HuH-7.5 (cell line): ENCODE measurements at regions not wholly inside any gene's neighbourhood (a gene's known extent, or its start where the extent isn't known, plus 50 kb on each side); places are given as distances from the start of the nearest gene placed in this dataset.
A peak's percentile ranks its signal among the peaks of the same experiment; 100 is the strongest.

ENCODE experiments used
- DNase-seq: peaks from one replicate; pipeline ENCODE4 v3.0.0; 2011; ENCODE audit warnings: low spot score

- DNase-seq = peak; percentile 18
Observed at GRCh38 chr11:19398772-19399527, 158.2 kb upstream of the E2F8 start.

- DNase-seq = no peak
Observed at GRCh38 chr11:19398273-19398672, 157.5 kb upstream of the E2F8 start.

GRCh38 chr11:19395050-19395449 is 154.3 kb upstream of the E2F8 start:
- no peak for DNase-seq

- DNase-seq = no peak
Observed at GRCh38 chr11:19394525-19395016, 153.8 kb upstream of the E2F8 start.

GRCh38 chr11:19393941-19394340 is 153.2 kb upstream of the E2F8 start:
- no peak for DNase-seq

GRCh38 chr11:19392847-19393518 is 152.2 kb upstream of the E2F8 start:
- no peak for DNase-seq

- no peak for DNase-seq
Observed at GRCh38 chr11:19392321-19392720, 151.6 kb upstream of the E2F8 start.

- DNase-seq = no peak
Observed at GRCh38 chr11:19391652-19392051, 150.9 kb upstream of the E2F8 start.

- DNase-seq = no peak
Observed at GRCh38 chr11:19391026-19391425, 150.3 kb upstream of the E2F8 start.

GRCh38 chr11:19389787-19390303 is 149.1 kb upstream of the E2F8 start:
- no peak for DNase-seq

- no peak for DNase-seq
Observed at GRCh38 chr11:19382131-19382611, 141.4 kb upstream of the E2F8 start.

GRCh38 chr11:19380375-19380774 is 139.6 kb upstream of the E2F8 start:
- no peak for DNase-seq

GRCh38 chr11:19379465-19379864 is 138.7 kb upstream of the E2F8 start:
- no peak for DNase-seq

GRCh38 chr11:19378814-19379213 is 138.1 kb upstream of the E2F8 start:
- no peak for DNase-seq

- DNase-seq = no peak
Observed at GRCh38 chr11:19377881-19378280, 137.1 kb upstream of the E2F8 start.

- no peak for DNase-seq
Observed at GRCh38 chr11:19375440-19375839, 134.7 kb upstream of the E2F8 start.

- no peak for DNase-seq
Observed at GRCh38 chr11:19374151-19374569, 133.4 kb upstream of the E2F8 start.

- DNase-seq = no peak
Observed at GRCh38 chr11:19372381-19372780, 131.6 kb upstream of the E2F8 start.

GRCh38 chr11:19370100-19370861 is 129.5 kb upstream of the E2F8 start:
- no peak for DNase-seq

GRCh38 chr11:19368726-19369375 is 128.1 kb upstream of the E2F8 start:
- DNase-seq = no peak

GRCh38 chr11:19366992-19367709 is 126.4 kb upstream of the E2F8 start:
- no peak for DNase-seq
